Stomach smooth muscle (tissue), 2 donors: ENCODE measurements at regions not wholly inside any gene's neighbourhood (a gene's known extent, or its start where the extent isn't known, plus 50 kb on each side); places are given as distances from the start of the nearest gene placed in this dataset.

Experiments
- H3K27ac ChIP-seq: one replicate; pipeline ENCODE4 v1.7.0; 2013; ENCODE audit warnings: mild to moderate bottlenecking, low read length, inconsistent platforms
- H3K27me3 ChIP-seq, 2 donors: one replicate each; pipeline ENCODE4 v1.7.0; 2013; ENCODE audit warnings: low read length in 2 of 2; ENCODE audit not compliant: insufficient read depth in 2 of 2, control insufficient read depth in 1 of 2
- H3K36me3 ChIP-seq, 2 donors: one replicate each; pipeline ENCODE4 v1.7.0; 2013; ENCODE audit warnings: low read length in 2 of 2; ENCODE audit not compliant: control insufficient read depth in 2 of 2, insufficient read depth in 2 of 2
- H3K4me1 ChIP-seq: one replicate; pipeline ENCODE4 v1.7.0; 2013; ENCODE audit warnings: low read length; ENCODE audit not compliant: control insufficient read depth, insufficient read depth
- H3K4me3 ChIP-seq, 2 donors: one replicate each; pipeline ENCODE4 v1.7.0; 2013; ENCODE audit warnings: low read length in 2 of 2
- H3K9ac ChIP-seq, 2 donors: one replicate each; pipeline ENCODE4 v1.7.0; 2013; ENCODE audit warnings: low read length in 2 of 2, mild to moderate bottlenecking in 1 of 2
- H3K9me3 ChIP-seq, 2 donors: one replicate each; pipeline ENCODE4 v1.7.0; 2013; ENCODE audit warnings: low read length in 2 of 2; ENCODE audit not compliant: control insufficient read depth in 2 of 2
- donor health status: healthy.
- donor health status: Pancreatic carcinoma.

GRCh38 chr5:17796757-17797396 lies 162.6 kb downstream of the TAF11L14 start:
- no peak overlapping the region for H3K4me3 ChIP-seq
- no peaks in the 10 kb centered on the region for H3K9me3 ChIP-seq
- H3K27me3 ChIP-seq: no peaks in the 10 kb centered on the region
- H3K36me3 ChIP-seq: no peaks in the 10 kb centered on the region
- H3K4me1 ChIP-seq: no peaks in the 10 kb centered on the region
- H3K27ac ChIP-seq: no peak overlapping the region
- H3K9ac ChIP-seq: no peak overlapping the region

GRCh38 chr5:17799521-17799920 lies 165.3 kb downstream of the TAF11L14 start:
- Histone ChIP-seq H3K9me3 (no peaks in the 10 kb centered on the region), H3K27ac (no peak overlapping the region), H3K4me3 (no peak overlapping the region), H3K9ac (no peak overlapping the region), H3K27me3 (no peaks in the 10 kb centered on the region), H3K36me3 (no peaks in the 10 kb centered on the region), H3K4me1 (no peaks in the 10 kb centered on the region)

- Histone ChIP-seq H3K36me3 (no peaks in the 10 kb centered on the region), H3K4me1 (no peaks in the 10 kb centered on the region), H3K27ac (no peak overlapping the region), H3K4me3 (no peak overlapping the region), H3K9me3 (no peaks in the 10 kb centered on the region), H3K27me3 (no peaks in the 10 kb centered on the region), H3K9ac (no peak overlapping the region)
Observed at GRCh38 chr5:17801595-17801994, 167.3 kb downstream of the TAF11L14 start.

GRCh38 chr5:17802256-17802655 lies 168.0 kb downstream of the TAF11L14 start:
- H3K4me3 ChIP-seq: no peak overlapping the region
- H3K4me1 ChIP-seq: no peaks in the 10 kb centered on the region
- no peaks in the 10 kb centered on the region for H3K27me3 ChIP-seq
- no peak overlapping the region for H3K9ac ChIP-seq
- H3K9me3 ChIP-seq: no peaks in the 10 kb centered on the region
- no peaks in the 10 kb centered on the region for H3K36me3 ChIP-seq
- no peak overlapping the region for H3K27ac ChIP-seq

- Histone ChIP-seq H3K27ac (no peak overlapping the region), H3K9ac (no peak overlapping the region), H3K4me1 (no peaks in the 10 kb centered on the region), H3K4me3 (no peak overlapping the region), H3K36me3 (no peaks in the 10 kb centered on the region), H3K9me3 (no peaks in the 10 kb centered on the region), H3K27me3 (no peaks in the 10 kb centered on the region)
Observed at GRCh38 chr5:17803971-17804370, 169.7 kb downstream of the TAF11L14 start.

- Histone ChIP-seq H3K9ac (no peak overlapping the region), H3K9me3 (no peaks in the 10 kb centered on the region), H3K4me1 (no peaks in the 10 kb centered on the region), H3K4me3 (no peak overlapping the region), H3K36me3 (no peaks in the 10 kb centered on the region), H3K27ac (no peak overlapping the region), H3K27me3 (no peaks in the 10 kb centered on the region)
Observed at GRCh38 chr5:17805227-17805825, 171.1 kb downstream of the TAF11L14 start.

GRCh38 chr5:17806818-17807468 lies 172.7 kb downstream of the TAF11L14 start:
- H3K27me3 ChIP-seq: no peaks in the 10 kb centered on the region
- no peak overlapping the region for H3K4me3 ChIP-seq
- no peak overlapping the region for H3K9ac ChIP-seq
- no peaks in the 10 kb centered on the region for H3K9me3 ChIP-seq
- H3K27ac ChIP-seq: no peak overlapping the region
- H3K4me1 ChIP-seq: no peaks in the 10 kb centered on the region
- H3K36me3 ChIP-seq: no peaks in the 10 kb centered on the region

GRCh38 chr5:17808566-17808965 lies 174.3 kb downstream of the TAF11L14 start:
- no peaks in the 10 kb centered on the region for H3K4me1 ChIP-seq
- H3K27ac ChIP-seq: no peak overlapping the region
- H3K36me3 ChIP-seq: no peaks in the 10 kb centered on the region
- H3K4me3 ChIP-seq: no peak overlapping the region
- no peaks in the 10 kb centered on the region for H3K9me3 ChIP-seq
- H3K27me3 ChIP-seq: no peaks in the 10 kb centered on the region
- H3K9ac ChIP-seq: no peak overlapping the region

GRCh38 chr5:17810734-17811133 lies 176.5 kb downstream of the TAF11L14 start:
- no peak overlapping the region for H3K9ac ChIP-seq
- no peaks in the 10 kb centered on the region for H3K36me3 ChIP-seq
- no peak overlapping the region for H3K4me3 ChIP-seq
- H3K27me3 ChIP-seq: no peaks in the 10 kb centered on the region
- H3K4me1 ChIP-seq: no peaks in the 10 kb centered on the region
- no peaks in the 10 kb centered on the region for H3K9me3 ChIP-seq
- H3K27ac ChIP-seq: no peak overlapping the region

GRCh38 chr5:17813214-17813613 lies 179.0 kb downstream of the TAF11L14 start:
- Histone ChIP-seq H3K36me3 (no peaks in the 10 kb centered on the region), H3K9me3 (no peaks in the 10 kb centered on the region), H3K9ac (no peak overlapping the region), H3K4me1 (no peaks in the 10 kb centered on the region), H3K27me3 (no peaks in the 10 kb centered on the region), H3K27ac (no peak overlapping the region), H3K4me3 (no peak overlapping the region)

- H3K9ac ChIP-seq: no peak overlapping the region
- H3K9me3 ChIP-seq: no peaks in the 10 kb centered on the region
- H3K4me1 ChIP-seq: no peaks in the 10 kb centered on the region
- no peak overlapping the region for H3K4me3 ChIP-seq
- no peaks in the 10 kb centered on the region for H3K27me3 ChIP-seq
- H3K27ac ChIP-seq: no peak overlapping the region
- H3K36me3 ChIP-seq: no peaks in the 10 kb centered on the region
Observed at GRCh38 chr5:17816505-17816904, 182.2 kb downstream of the TAF11L14 start.
